ENCODE measurements at regions not wholly inside any gene's neighbourhood (a gene's known extent, or its start where the extent isn't known, plus 50 kb on each side); places are given as distances from the start of the nearest gene placed in this dataset.

GRCh38 chr7:86207740-86208139, 436.0 kb upstream of the GRM3 start:
- no peak overlapping the region for H2BK120ac ChIP-seq (ENCODE audit: insufficient read depth, low read length, poor library complexity)
- H2BK5ac ChIP-seq (ENCODE audit: low read depth, low read length, poor library complexity): no peak overlapping the region
- no peak overlapping the region for H4K12ac ChIP-seq (ENCODE audit: low read depth, low read length)
- H3K79me1 ChIP-seq (ENCODE audit: low read length): no peaks in the 10 kb centered on the region
- H3K4me2 ChIP-seq (ENCODE audit: low read length): no peak overlapping the region
- H3K23ac ChIP-seq (ENCODE audit: low read length): no peak overlapping the region
- H3K18ac ChIP-seq (ENCODE audit: low read length): no peak overlapping the region
- peaks cover 1% of the 10 kb centered on the region for H3K9me3 ChIP-seq (ENCODE audit: insufficient read depth, low read depth, low read length)
- no peak overlapping the region for H2AK5ac ChIP-seq (ENCODE audit: low read length)
- WGBS (ENCODE audit: extremely low coverage, insufficient coverage, insufficient read length): no CpG with 5 or more reads among the region's 3 CpGs
- no peak overlapping the region for H3K4ac ChIP-seq (ENCODE audit: low read depth, low read length)
- H3K79me2 ChIP-seq (ENCODE audit: control insufficient read depth, insufficient read depth, low read length, poor library complexity): no peaks in the 10 kb centered on the region
- H3K27ac ChIP-seq (ENCODE audit: low read depth, low read length): no peak overlapping the region
- H4K91ac ChIP-seq (ENCODE audit: low read depth, low read length): no peak overlapping the region
- no peak overlapping the region for H2BK12ac ChIP-seq (ENCODE audit: low read length)
- no peak for DNase-seq
- no peak overlapping the region for H3K4me3 ChIP-seq (ENCODE audit: low read depth, low read length)
- H4K8ac ChIP-seq (ENCODE audit: low read depth, low read length): no peak overlapping the region
- H3K4me1 ChIP-seq (ENCODE audit: control insufficient read depth in 1 of 2, insufficient read depth in 2 of 2, low read length in 2 of 2): no peaks in the 10 kb centered on the region
- no peak overlapping the region for H3K14ac ChIP-seq (ENCODE audit: low read length)
- H3K36me3 ChIP-seq (ENCODE audit: control insufficient read depth in 1 of 2, insufficient read depth in 2 of 2, low read length in 2 of 2): no peaks in the 10 kb centered on the region
- H2AFZ ChIP-seq (ENCODE audit: insufficient read depth, low read length, poor library complexity): no peak overlapping the region
- no peaks in the 10 kb centered on the region for H3K27me3 ChIP-seq (ENCODE audit: insufficient read depth, low read length)
- no peak overlapping the region for H3K9ac ChIP-seq (ENCODE audit: low read length)

- H2BK5ac ChIP-seq (ENCODE audit: low read depth, low read length, poor library complexity): no peak overlapping the region
- no peak overlapping the region for H3K4ac ChIP-seq (ENCODE audit: low read depth, low read length)
- no peak overlapping the region for H3K4me2 ChIP-seq (ENCODE audit: low read length)
- H3K79me2 ChIP-seq (ENCODE audit: control insufficient read depth, insufficient read depth, low read length, poor library complexity): no peaks in the 10 kb centered on the region
- DNase-seq: no peak
- no peak overlapping the region for H2AK5ac ChIP-seq (ENCODE audit: low read length)
- no peaks in the 10 kb centered on the region for H3K27me3 ChIP-seq (ENCODE audit: insufficient read depth, low read length)
- H3K4me3 ChIP-seq (ENCODE audit: low read depth, low read length): no peak overlapping the region
- H4K8ac ChIP-seq (ENCODE audit: low read depth, low read length): no peak overlapping the region
- no peak overlapping the region for H4K12ac ChIP-seq (ENCODE audit: low read depth, low read length)
- no peak overlapping the region for H3K9ac ChIP-seq (ENCODE audit: low read length)
- no peak overlapping the region for H3K27ac ChIP-seq (ENCODE audit: low read depth, low read length)
- no peaks in the 10 kb centered on the region for H3K36me3 ChIP-seq (ENCODE audit: control insufficient read depth in 1 of 2, insufficient read depth in 2 of 2, low read length in 2 of 2)
- no peaks in the 10 kb centered on the region for H3K79me1 ChIP-seq (ENCODE audit: low read length)
- no peak overlapping the region for H2BK120ac ChIP-seq (ENCODE audit: insufficient read depth, low read length, poor library complexity)
- no peak overlapping the region for H4K91ac ChIP-seq (ENCODE audit: low read depth, low read length)
- H3K9me3 ChIP-seq (ENCODE audit: insufficient read depth, low read depth, low read length): peaks cover 4% of the 10 kb centered on the region
- H2BK12ac ChIP-seq (ENCODE audit: low read length): no peak overlapping the region
- H3K4me1 ChIP-seq (ENCODE audit: control insufficient read depth in 1 of 2, insufficient read depth in 2 of 2, low read length in 2 of 2): no peaks in the 10 kb centered on the region
- H3K23ac ChIP-seq (ENCODE audit: low read length): no peak overlapping the region
- H3K14ac ChIP-seq (ENCODE audit: low read length): no peak overlapping the region
- no peak overlapping the region for H2AFZ ChIP-seq (ENCODE audit: insufficient read depth, low read length, poor library complexity)
- no CpG with 5 or more reads among the region's 3 CpGs for WGBS (ENCODE audit: extremely low coverage, insufficient coverage, insufficient read length)
- H3K18ac ChIP-seq (ENCODE audit: low read length): no peak overlapping the region
Measured at GRCh38 chr7:86202833-86203232, 440.9 kb upstream of the GRM3 start.

GRCh38 chr7:86201767-86202166, 441.9 kb upstream of the GRM3 start:
- no peak overlapping the region for H3K4me2 ChIP-seq (ENCODE audit: low read length)
- no peaks in the 10 kb centered on the region for H3K4me1 ChIP-seq (ENCODE audit: control insufficient read depth in 1 of 2, insufficient read depth in 2 of 2, low read length in 2 of 2)
- H3K14ac ChIP-seq (ENCODE audit: low read length): no peak overlapping the region
- no CpG with 5 or more reads among the region's 5 CpGs for WGBS (ENCODE audit: extremely low coverage, insufficient coverage, insufficient read length)
- H2BK120ac ChIP-seq (ENCODE audit: insufficient read depth, low read length, poor library complexity): no peak overlapping the region
- no peak overlapping the region for H2BK12ac ChIP-seq (ENCODE audit: low read length)
- no peak overlapping the region for H4K12ac ChIP-seq (ENCODE audit: low read depth, low read length)
- no peak overlapping the region for H3K23ac ChIP-seq (ENCODE audit: low read length)
- no peaks in the 10 kb centered on the region for H3K27me3 ChIP-seq (ENCODE audit: insufficient read depth, low read length)
- no peak overlapping the region for H2AFZ ChIP-seq (ENCODE audit: insufficient read depth, low read length, poor library complexity)
- no peaks in the 10 kb centered on the region for H3K36me3 ChIP-seq (ENCODE audit: control insufficient read depth in 1 of 2, insufficient read depth in 2 of 2, low read length in 2 of 2)
- DNase-seq: no peak
- no peak overlapping the region for H2BK5ac ChIP-seq (ENCODE audit: low read depth, low read length, poor library complexity)
- H3K9me3 ChIP-seq (ENCODE audit: insufficient read depth, low read depth, low read length): peaks cover 4% of the 10 kb centered on the region
- no peak overlapping the region for H2AK5ac ChIP-seq (ENCODE audit: low read length)
- H3K27ac ChIP-seq (ENCODE audit: low read depth, low read length): no peak overlapping the region
- H4K8ac ChIP-seq (ENCODE audit: low read depth, low read length): no peak overlapping the region
- H3K4me3 ChIP-seq (ENCODE audit: low read depth, low read length): peak overlapping the region; percentile 57
- no peaks in the 10 kb centered on the region for H3K79me2 ChIP-seq (ENCODE audit: control insufficient read depth, insufficient read depth, low read length, poor library complexity)
- H3K18ac ChIP-seq (ENCODE audit: low read length): no peak overlapping the region
- H3K9ac ChIP-seq (ENCODE audit: low read length): no peak overlapping the region
- no peak overlapping the region for H3K4ac ChIP-seq (ENCODE audit: low read depth, low read length)
- no peak overlapping the region for H4K91ac ChIP-seq (ENCODE audit: low read depth, low read length)
- H3K79me1 ChIP-seq (ENCODE audit: low read length): no peaks in the 10 kb centered on the region

- no peak overlapping the region for H3K27ac ChIP-seq (ENCODE audit: low read depth, low read length)
- no peak overlapping the region for H3K14ac ChIP-seq (ENCODE audit: low read length)
- peaks cover 4% of the 10 kb centered on the region for H3K9me3 ChIP-seq (ENCODE audit: insufficient read depth, low read depth, low read length)
- no peak overlapping the region for H4K8ac ChIP-seq (ENCODE audit: low read depth, low read length)
- H3K27me3 ChIP-seq (ENCODE audit: insufficient read depth, low read length): no peaks in the 10 kb centered on the region
- no CpG with 5 or more reads among the region's 3 CpGs for WGBS (ENCODE audit: extremely low coverage, insufficient coverage, insufficient read length)
- no peak overlapping the region for H3K9ac ChIP-seq (ENCODE audit: low read length)
- H3K79me1 ChIP-seq (ENCODE audit: low read length): no peaks in the 10 kb centered on the region
- no peaks in the 10 kb centered on the region for H3K4me1 ChIP-seq (ENCODE audit: control insufficient read depth in 1 of 2, insufficient read depth in 2 of 2, low read length in 2 of 2)
- H2AFZ ChIP-seq (ENCODE audit: insufficient read depth, low read length, poor library complexity): no peak overlapping the region
- no peak overlapping the region for H2BK5ac ChIP-seq (ENCODE audit: low read depth, low read length, poor library complexity)
- H3K4ac ChIP-seq (ENCODE audit: low read depth, low read length): no peak overlapping the region
- H2BK12ac ChIP-seq (ENCODE audit: low read length): no peak overlapping the region
- no peak overlapping the region for H3K4me3 ChIP-seq (ENCODE audit: low read depth, low read length)
- no peak overlapping the region for H2AK5ac ChIP-seq (ENCODE audit: low read length)
- no peaks in the 10 kb centered on the region for H3K79me2 ChIP-seq (ENCODE audit: control insufficient read depth, insufficient read depth, low read length, poor library complexity)
- no peak overlapping the region for H2BK120ac ChIP-seq (ENCODE audit: insufficient read depth, low read length, poor library complexity)
- H3K18ac ChIP-seq (ENCODE audit: low read length): no peak overlapping the region
- no peak overlapping the region for H3K4me2 ChIP-seq (ENCODE audit: low read length)
- no peak overlapping the region for H4K12ac ChIP-seq (ENCODE audit: low read depth, low read length)
- H3K23ac ChIP-seq (ENCODE audit: low read length): no peak overlapping the region
- no peaks in the 10 kb centered on the region for H3K36me3 ChIP-seq (ENCODE audit: control insufficient read depth in 1 of 2, insufficient read depth in 2 of 2, low read length in 2 of 2)
- no peak for DNase-seq
- H4K91ac ChIP-seq (ENCODE audit: low read depth, low read length): no peak overlapping the region
Measured at GRCh38 chr7:86199881-86200614, 443.7 kb upstream of the GRM3 start.

Measured in trophoblast cell (in vitro differentiated cells and primary cell).